Astrocyte (in vitro differentiated cells and primary cell): ENCODE measurements at regions not wholly inside any gene's neighbourhood (a gene's known extent, or its start where the extent isn't known, plus 50 kb on each side); places are given as distances from the start of the nearest gene placed in this dataset.
"Not testable (repeated sequence)": the region's sequence is repeated elsewhere in the genome, so short reads cannot be mapped to it uniquely, and the experiment has no call there.

Experiments used
- DNase-seq: peaks from one replicate; pipeline ENCODE4 v3.0.0-alpha.2; 2010; ENCODE audit warnings: low read depth
- FAIRE-seq: peaks from 2 replicates; lab custom pipeline; 2011; peaks lifted over from hg19 to GRCh38; lab: Jason Lieb, UNC
- H2AFZ ChIP-seq: 2 replicates; pipeline ENCODE4 v1.6.0; 2012; ENCODE audit warnings: low read depth, low read length, inconsistent platforms
- H3K27ac ChIP-seq: 2 replicates; pipeline ENCODE4 v1.5.1; 2011; ENCODE audit warnings: low read depth, low read length, inconsistent platforms
- H3K27me3 ChIP-seq: 2 replicates; pipeline ENCODE4 v1.6.0; 2011; ENCODE audit warnings: low read length, inconsistent platforms; ENCODE audit not compliant: insufficient read depth
- H3K36me3 ChIP-seq: 2 replicates; pipeline ENCODE4 v1.5.1; 2011; ENCODE audit warnings: low read length, inconsistent platforms; ENCODE audit not compliant: insufficient read depth
- H3K4me1 ChIP-seq: 2 replicates; pipeline ENCODE4 v1.5.1; 2011; ENCODE audit warnings: low read length, inconsistent platforms; ENCODE audit not compliant: insufficient read depth
- H3K4me2 ChIP-seq: 2 replicates; pipeline ENCODE4 v1.6.0; 2012; ENCODE audit warnings: low read length, inconsistent platforms
- H3K4me3 ChIP-seq: 2 replicates; pipeline ENCODE4 v1.5.1; 2011; ENCODE audit warnings: low read depth, mild to moderate bottlenecking, low read length, inconsistent platforms; ENCODE audit not compliant: insufficient read depth
- H3K79me2 ChIP-seq: 2 replicates; pipeline ENCODE4 v1.6.0; 2012; ENCODE audit warnings: mild to moderate bottlenecking, low read length, inconsistent platforms; ENCODE audit not compliant: insufficient read depth
- H3K9ac ChIP-seq: 2 replicates; pipeline ENCODE4 v1.6.0; 2012; ENCODE audit warnings: mild to moderate bottlenecking, low read length, inconsistent platforms
- H3K9me3 ChIP-seq: 2 replicates; pipeline ENCODE4 v1.5.1; 2012; ENCODE audit warnings: low read depth, mild to moderate bottlenecking, low read length, inconsistent platforms; ENCODE audit not compliant: insufficient read depth
- H4K20me1 ChIP-seq: 2 replicates; pipeline ENCODE4 v1.6.0; 2012; ENCODE audit warnings: low read length, inconsistent platforms; ENCODE audit not compliant: insufficient read depth
- H3K27ac Mint-ChIP-seq: one replicate; pipeline ENCODE4 v1.8.0; 2021; ENCODE audit warnings: mild to moderate bottlenecking, mixed read lengths; ENCODE audit not compliant: unreplicated experiment
- H3K27me3 Mint-ChIP-seq: one replicate; pipeline ENCODE4 v1.8.0; 2021; ENCODE audit warnings: low read depth, mixed read lengths; ENCODE audit not compliant: unreplicated experiment
- H3K36me3 Mint-ChIP-seq: one replicate; pipeline ENCODE4 v1.8.0; 2021; ENCODE audit warnings: low read depth, mixed read lengths; ENCODE audit not compliant: unreplicated experiment
- H3K4me1 Mint-ChIP-seq: one replicate; pipeline ENCODE4 v1.8.0; 2021; ENCODE audit warnings: low read depth, mixed read lengths; ENCODE audit not compliant: unreplicated experiment
- H3K4me3 Mint-ChIP-seq: one replicate; pipeline ENCODE4 v1.8.0; 2021; ENCODE audit warnings: mild to moderate bottlenecking, moderate library complexity, mixed read lengths; ENCODE audit not compliant: unreplicated experiment
- H3K9me3 Mint-ChIP-seq: one replicate; pipeline ENCODE4 v1.8.0; 2021; ENCODE audit warnings: mild to moderate bottlenecking, mixed read lengths; ENCODE audit not compliant: unreplicated experiment
- EZH2 ChIP-seq: IDR thresholded peaks from 2 replicates; pipeline ENCODE4 v1.6.1; 2012; ENCODE audit warnings: mild to moderate bottlenecking, low read length, inconsistent platforms; ENCODE audit not compliant: insufficient read depth
- TF ChIP-seq, protein P1 (sequence below): IDR thresholded peaks from 2 replicates; pipeline ENCODE4 v1.5.1; 2011; ENCODE audit warnings: low read depth, mild to moderate bottlenecking, inconsistent platforms, low read length, moderate library complexity; ENCODE audit not compliant: insufficient read depth

DNA sequence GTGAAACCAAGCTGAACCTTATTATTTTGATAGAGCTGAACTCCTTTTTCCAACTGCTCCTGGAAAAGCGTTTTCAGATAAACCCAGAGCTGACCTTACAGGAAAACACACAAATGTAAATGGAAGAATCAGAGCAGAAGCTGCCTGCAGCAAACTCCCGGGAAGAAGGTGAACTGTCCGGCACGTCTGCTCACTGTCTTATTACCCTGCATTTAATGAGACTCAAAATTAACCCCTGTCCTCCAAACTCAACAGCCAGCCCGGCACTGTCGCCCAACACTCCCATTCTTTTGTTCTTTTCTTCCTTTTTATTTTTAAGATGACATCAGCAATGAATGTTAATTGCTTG is 1046.9 kb upstream of the FLRT2 start:
- FAIRE-seq: no peak
- Histone ChIP-seq H3K9me3 (no peaks in the 10 kb centered on the region), H3K27ac (peak overlapping the region; percentile 27), H3K4me2 (peak overlapping the region; percentile 76), H3K79me2 (no peaks in the 10 kb centered on the region), H2AFZ (peak overlapping the region; percentile 72), H3K27me3 (no peaks in the 10 kb centered on the region), H3K9ac (peak overlapping the region; percentile 36), H3K4me3 (peak overlapping the region; percentile 25), H3K36me3 (no peaks in the 10 kb centered on the region), H3K4me1 (peaks cover 16% of the 10 kb centered on the region), H4K20me1 (no peaks in the 10 kb centered on the region)
- Mint-ChIP-seq H3K27me3 (no peaks in the 10 kb centered on the region), H3K4me3 (no peak overlapping the region), H3K27ac (peak overlapping the region; percentile 85), H3K36me3 (no peaks in the 10 kb centered on the region), H3K4me1 (peaks cover 35% of the 10 kb centered on the region), H3K9me3 (peaks cover 2% of the 10 kb centered on the region)
- TF ChIP-seq, protein P1, sequence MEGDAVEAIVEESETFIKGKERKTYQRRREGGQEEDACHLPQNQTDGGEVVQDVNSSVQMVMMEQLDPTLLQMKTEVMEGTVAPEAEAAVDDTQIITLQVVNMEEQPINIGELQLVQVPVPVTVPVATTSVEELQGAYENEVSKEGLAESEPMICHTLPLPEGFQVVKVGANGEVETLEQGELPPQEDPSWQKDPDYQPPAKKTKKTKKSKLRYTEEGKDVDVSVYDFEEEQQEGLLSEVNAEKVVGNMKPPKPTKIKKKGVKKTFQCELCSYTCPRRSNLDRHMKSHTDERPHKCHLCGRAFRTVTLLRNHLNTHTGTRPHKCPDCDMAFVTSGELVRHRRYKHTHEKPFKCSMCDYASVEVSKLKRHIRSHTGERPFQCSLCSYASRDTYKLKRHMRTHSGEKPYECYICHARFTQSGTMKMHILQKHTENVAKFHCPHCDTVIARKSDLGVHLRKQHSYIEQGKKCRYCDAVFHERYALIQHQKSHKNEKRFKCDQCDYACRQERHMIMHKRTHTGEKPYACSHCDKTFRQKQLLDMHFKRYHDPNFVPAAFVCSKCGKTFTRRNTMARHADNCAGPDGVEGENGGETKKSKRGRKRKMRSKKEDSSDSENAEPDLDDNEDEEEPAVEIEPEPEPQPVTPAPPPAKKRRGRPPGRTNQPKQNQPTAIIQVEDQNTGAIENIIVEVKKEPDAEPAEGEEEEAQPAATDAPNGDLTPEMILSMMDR: no peak
- no peak for TF ChIP-seq EZH2
- DNase-seq: no peak

DNA sequence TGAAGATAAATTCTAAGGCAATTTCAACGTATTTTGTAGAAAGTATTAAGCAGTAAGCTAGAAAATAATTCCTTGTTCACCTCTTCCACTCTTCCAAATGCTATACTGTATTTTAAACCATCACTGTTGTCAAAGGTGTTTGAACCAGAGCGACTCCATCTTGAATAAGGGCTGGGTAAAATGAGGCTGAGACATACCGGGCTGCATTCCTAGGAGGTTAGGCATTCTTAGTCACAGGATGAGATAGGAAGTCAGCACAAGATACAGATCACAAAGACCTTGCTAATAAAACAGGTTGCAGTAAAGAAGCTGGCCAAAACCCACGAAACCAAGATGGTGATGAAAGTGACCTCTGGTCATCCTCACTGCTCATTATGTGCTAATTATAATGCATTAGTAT is 1045.7 kb upstream of the FLRT2 start:
- DNase-seq, H3K36me3 ChIP-seq, H3K9ac ChIP-seq, H3K27me3 ChIP-seq, H3K9me3 Mint-ChIP-seq, H3K4me3 ChIP-seq, H3K4me2 ChIP-seq, H3K79me2 ChIP-seq, H4K20me1 ChIP-seq, H3K36me3 Mint-ChIP-seq, H3K4me3 Mint-ChIP-seq, H3K9me3 ChIP-seq, H3K27me3 Mint-ChIP-seq, H3K27ac ChIP-seq: not testable (repeated sequence)
- H3K4me1 Mint-ChIP-seq: peaks cover 33% of the 10 kb centered on the region
- peak overlapping the region; percentile 89 for H3K27ac Mint-ChIP-seq
- H2AFZ ChIP-seq: peak overlapping the region; percentile 18
- FAIRE-seq: peak; percentile 37
- H3K4me1 ChIP-seq: peaks cover 16% of the 10 kb centered on the region

DNA sequence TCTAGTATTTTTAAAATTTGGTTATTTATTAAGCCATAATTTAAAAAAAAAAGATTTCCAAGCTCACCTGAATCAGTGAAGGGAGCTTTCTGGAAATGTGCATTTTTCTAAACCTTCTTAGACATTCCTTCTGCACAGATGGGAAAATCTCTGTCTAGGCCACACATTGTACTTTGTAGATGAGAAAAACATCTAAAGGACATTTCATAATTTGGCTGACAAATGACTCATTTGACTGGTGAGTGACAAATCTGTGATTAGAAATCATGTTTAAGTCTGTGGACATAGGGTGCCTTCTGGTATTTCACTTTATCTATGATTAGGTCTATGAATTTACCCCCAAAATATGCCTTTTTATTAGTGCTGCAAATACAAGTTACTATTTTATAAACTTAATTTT is 1044.9 kb upstream of the FLRT2 start:
- H4K20me1 ChIP-seq: no peaks in the 10 kb centered on the region
- Mint-ChIP-seq H3K4me3 (no peak overlapping the region), H3K27me3 (no peaks in the 10 kb centered on the region), H3K27ac (no peak overlapping the region), H3K9me3 (peaks cover 2% of the 10 kb centered on the region), H3K4me1 (peaks cover 33% of the 10 kb centered on the region), H3K36me3 (no peaks in the 10 kb centered on the region)
- no peak for FAIRE-seq
- no peak overlapping the region for H3K9ac ChIP-seq
- H3K36me3 ChIP-seq: no peaks in the 10 kb centered on the region
- H3K27ac ChIP-seq: no peak overlapping the region
- DNase-seq: no peak
- H3K4me2 ChIP-seq: no peak overlapping the region
- H3K79me2 ChIP-seq: no peaks in the 10 kb centered on the region
- no peaks in the 10 kb centered on the region for H3K9me3 ChIP-seq
- H2AFZ ChIP-seq: no peak overlapping the region
- TF ChIP-seq, protein P1: no peak
- no peak for TF ChIP-seq EZH2
- no peak overlapping the region for H3K4me3 ChIP-seq
- peaks cover 16% of the 10 kb centered on the region for H3K4me1 ChIP-seq
- H3K27me3 ChIP-seq: no peaks in the 10 kb centered on the region
